OCI-LY3 (cell line): ENCODE measurements at regions not wholly inside any gene's neighbourhood (a gene's known extent, or its start where the extent isn't known, plus 50 kb on each side); places are given as distances from the start of the nearest gene placed in this dataset.

Experiments used
- H2AFZ ChIP-seq: fragments of 200-600, 300-600 bp; shearing (Covaris generic); 2 replicates; pipeline ENCODE4 v1.6.0; 2014; ENCODE audit warnings: antibody characterized with exemption, low read depth, low read length
- H3K27ac ChIP-seq: fragments of 200-600, 300-600 bp; sonication (generic); 2 replicates; pipeline ENCODE4 v1.5.1; 2014; ENCODE audit warnings: mild to moderate bottlenecking, low read length, moderate library complexity, mixed read lengths
- H3K27me3 ChIP-seq: fragments of 200-600, 300-600 bp; sonication (generic); 2 replicates; pipeline ENCODE4 v1.6.1; 2014; ENCODE audit warnings: low read depth, low read length, mixed read lengths
- H3K36me3 ChIP-seq: fragments of 200-600, 300-600 bp; sonication (generic); replicated peaks from 2 replicates; pipeline ENCODE3; 2014; ENCODE audit warnings: low read depth, low read length, mixed read lengths
- H3K4me1 ChIP-seq: fragments of 300-600, 200-600 bp; sonication (generic); 2 replicates; pipeline ENCODE4 v1.6.1; 2014; ENCODE audit warnings: low read length, mixed read lengths
- H3K4me2 ChIP-seq: fragments of 200-600, 300-600 bp; sonication (generic); 2 replicates; pipeline ENCODE4 v1.6.1; 2014; ENCODE audit warnings: low read length, mixed read lengths
- H3K4me3 ChIP-seq: fragments of 300-600, 200-600 bp; sonication (generic); 2 replicates; pipeline ENCODE4 v1.5.1; 2014; ENCODE audit warnings: antibody characterized with exemption, mild to moderate bottlenecking, low read length, moderate library complexity
- H3K79me2 ChIP-seq: fragments of 300-600, 200-600 bp; shearing (Covaris generic); 2 replicates; pipeline ENCODE4 v1.6.1; 2014; ENCODE audit warnings: mild to moderate bottlenecking, low read length, mixed read lengths
- H3K9ac ChIP-seq: fragments of 300-600, 200-600 bp; shearing (Covaris generic); 2 replicates; pipeline ENCODE4 v1.6.0; 2014; ENCODE audit warnings: mild to moderate bottlenecking, low read length, moderate library complexity
- H3K9me3 ChIP-seq: fragments of 200-600, 300-600 bp; shearing (Covaris generic); 2 replicates; pipeline ENCODE4 v1.6.1; 2014; ENCODE audit warnings: low read length, mixed read lengths; ENCODE audit not compliant: insufficient read depth
- H4K20me1 ChIP-seq: fragments of 200-600, 300-600 bp; sonication (generic); 2 replicates; pipeline ENCODE4 v1.6.1; 2016; ENCODE audit warnings: low read length, mixed read lengths; ENCODE audit not compliant: insufficient read depth
- CTCF ChIP-seq: fragments of 200-600, 300-600 bp; sonication (generic); IDR thresholded peaks from 2 replicates; pipeline ENCODE4 v1.5.1; 2014; ENCODE audit warnings: antibody characterized with exemption, low read length, low read depth
- EZH2phosphoT487 ChIP-seq: fragments of 200-600 bp; shearing (Covaris generic); IDR thresholded peaks from 2 replicates; pipeline ENCODE4 v1.6.1; 2018; ENCODE audit warnings: antibody characterized with exemption, mixed run types, low read depth

GRCh38 chr2:57296795-57297517, 749.6 kb upstream of the VRK2 start:
- Histone ChIP-seq H3K36me3 (no peaks in the 10 kb centered on the region), H3K9ac (no peak overlapping the region), H3K79me2 (no peaks in the 10 kb centered on the region), H4K20me1 (no peaks in the 10 kb centered on the region), H3K4me1 (no peaks in the 10 kb centered on the region), H3K27ac (no peak overlapping the region), H2AFZ (no peak overlapping the region), H3K9me3 (no peaks in the 10 kb centered on the region), H3K4me3 (no peak overlapping the region), H3K4me2 (no peak overlapping the region), H3K27me3 (no peaks in the 10 kb centered on the region)
- TF ChIP-seq EZH2phosphoT487 (no peak), CTCF (no peak)

- Histone ChIP-seq H3K4me2 (no peak overlapping the region), H3K4me1 (no peaks in the 10 kb centered on the region), H2AFZ (no peak overlapping the region), H3K9me3 (no peaks in the 10 kb centered on the region), H3K4me3 (no peak overlapping the region), H3K27ac (no peak overlapping the region), H4K20me1 (no peaks in the 10 kb centered on the region), H3K9ac (no peak overlapping the region), H3K79me2 (no peaks in the 10 kb centered on the region), H3K27me3 (no peaks in the 10 kb centered on the region), H3K36me3 (no peaks in the 10 kb centered on the region)
- TF ChIP-seq CTCF (no peak), EZH2phosphoT487 (no peak)
Observed at GRCh38 chr2:57313678-57314077, 732.9 kb upstream of the VRK2 start.

GRCh38 chr2:57314682-57315081, 731.9 kb upstream of the VRK2 start:
- no peak overlapping the region for H3K9ac ChIP-seq
- no peaks in the 10 kb centered on the region for H4K20me1 ChIP-seq
- H3K4me1 ChIP-seq: no peaks in the 10 kb centered on the region
- no peak for TF ChIP-seq EZH2phosphoT487
- no peak for TF ChIP-seq CTCF
- no peak overlapping the region for H3K4me3 ChIP-seq
- no peak overlapping the region for H3K4me2 ChIP-seq
- H2AFZ ChIP-seq: no peak overlapping the region
- H3K9me3 ChIP-seq: no peaks in the 10 kb centered on the region
- H3K27me3 ChIP-seq: no peaks in the 10 kb centered on the region
- no peaks in the 10 kb centered on the region for H3K79me2 ChIP-seq
- no peaks in the 10 kb centered on the region for H3K36me3 ChIP-seq
- H3K27ac ChIP-seq: no peak overlapping the region

GRCh38 chr2:57330447-57330846, 716.2 kb upstream of the VRK2 start:
- Histone ChIP-seq H4K20me1 (no peaks in the 10 kb centered on the region), H3K9me3 (no peaks in the 10 kb centered on the region), H2AFZ (no peak overlapping the region), H3K9ac (no peak overlapping the region), H3K4me2 (no peak overlapping the region), H3K27me3 (no peaks in the 10 kb centered on the region), H3K27ac (no peak overlapping the region), H3K4me1 (no peaks in the 10 kb centered on the region), H3K79me2 (no peaks in the 10 kb centered on the region), H3K36me3 (no peaks in the 10 kb centered on the region), H3K4me3 (no peak overlapping the region)
- no peak for TF ChIP-seq CTCF
- TF ChIP-seq EZH2phosphoT487: no peak
